Neural progenitor cell (in vitro differentiated cells): ENCODE measurements at regions not wholly inside any gene's neighbourhood (a gene's known extent, or its start where the extent isn't known, plus 50 kb on each side); places are given as distances from the start of the nearest gene placed in this dataset.

Experiments used
- CTCF ChIP-seq: fragments of 200-600 bp; sonication (generic); IDR thresholded peaks from 2 replicates; pipeline ENCODE4 v1.5.1; 2017; ENCODE audit warnings: antibody characterized with exemption, mild to moderate bottlenecking
- EZH2phosphoT487 ChIP-seq: fragments of 200-600 bp; sonication (generic); IDR thresholded peaks from 2 replicates; pipeline ENCODE4 v1.6.1; 2017; ENCODE audit warnings: antibody characterized with exemption

GRCh38 chr3:176631165-176631564 is 566.1 kb downstream of the TBL1XR1 start:
- no peak for TF ChIP-seq CTCF
- TF ChIP-seq EZH2phosphoT487, result no peak
